Thymus (tissue), 11 donors: ENCODE measurements at regions not wholly inside any gene's neighbourhood (a gene's known extent, or its start where the extent isn't known, plus 50 kb on each side); places are given as distances from the start of the nearest gene placed in this dataset.
"Not testable (repeated sequence)": the region's sequence is repeated elsewhere in the genome, so short reads cannot be mapped to it uniquely, and the experiment has no call there.

Experiments
- DNase-seq, 9 donors: peaks; one replicate each; pipeline ENCODE4 v3.0.0-alpha.2; 2013; ENCODE audit warnings: low spot score in 9 of 9, low read depth in 6 of 9, missing footprints in 1 of 9
- H3K27ac ChIP-seq, 2 donors: one replicate each; pipeline ENCODE4 v1.5.1; 2013; ENCODE audit warnings: control low read depth in 1 of 2, low read depth in 1 of 2, low read length in 1 of 2, mild to moderate bottlenecking in 1 of 2, moderate library complexity in 1 of 2
- H3K27me3 ChIP-seq, 2 donors: one replicate each; pipeline ENCODE4 v1.5.1; 2013; ENCODE audit warnings: low read length in 1 of 2; ENCODE audit not compliant: control insufficient read depth in 2 of 2, insufficient read depth in 1 of 2
- H3K36me3 ChIP-seq, 2 donors: one replicate each; pipeline ENCODE4 v1.5.1; 2013; ENCODE audit warnings: low read length in 1 of 2, mild to moderate bottlenecking in 1 of 2, moderate library complexity in 1 of 2; ENCODE audit not compliant: control insufficient read depth in 2 of 2, insufficient read depth in 2 of 2
- H3K4me1 ChIP-seq, 2 donors: one replicate each; pipeline ENCODE4 v1.5.1; 2013; ENCODE audit warnings: low read length in 2 of 2; ENCODE audit not compliant: control insufficient read depth in 2 of 2, insufficient read depth in 2 of 2
- H3K4me3 ChIP-seq, 2 donors: one replicate each; pipeline ENCODE4 v1.5.1; 2013; ENCODE audit warnings: low read length in 2 of 2, control low read depth in 1 of 2, mild to moderate bottlenecking in 1 of 2
- H3K9me3 ChIP-seq, 2 donors: one replicate each; pipeline ENCODE4 v1.5.1; 2013; ENCODE audit warnings: low read length in 1 of 2, mild to moderate bottlenecking in 1 of 2; ENCODE audit not compliant: control insufficient read depth in 2 of 2, insufficient read depth in 1 of 2
- WGBS: extraction: QIAGEN DNeasy Blood & Tissue Kit; methylation state at CpG from one replicate; pipeline ENCODE4 v1.1.7; 2013; 5-methylcytosine and 5-hydroxymethylcytosine counted together
- donor health status: healthy.

DNA sequence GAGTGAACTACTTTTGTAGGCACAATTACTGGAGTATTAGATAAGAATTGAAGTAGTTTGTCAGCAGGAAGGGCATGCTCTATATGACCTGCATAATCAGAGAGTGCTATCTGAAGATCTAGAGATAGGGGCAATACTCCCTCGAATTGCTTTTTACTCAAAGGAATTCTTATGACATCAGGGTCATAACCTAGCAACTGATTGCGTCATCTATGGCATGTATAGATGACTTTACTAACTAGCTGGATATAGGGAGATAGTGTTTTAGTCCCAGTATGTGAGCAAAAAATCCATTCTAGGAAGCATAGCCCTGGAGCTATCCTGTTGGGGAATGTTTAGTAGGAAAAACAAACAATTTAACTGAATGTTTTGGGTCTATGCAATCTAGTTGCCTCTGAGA, 109.5 kb upstream of the ZNF267 start:
- Histone ChIP-seq H3K27me3 (no peaks in the 10 kb centered on the region), H3K4me3 (no peak overlapping the region), H3K9me3 (peaks cover 1 to 9% of the 10 kb centered on the region in 2 donors), H3K4me1 (no peaks in the 10 kb centered on the region), H3K36me3 (no peaks in the 10 kb centered on the region), H3K27ac (no peak overlapping the region)
- no peak for DNase-seq
- WGBS: 95% methylated on average over 2 of the region's 2 CpGs

DNA sequence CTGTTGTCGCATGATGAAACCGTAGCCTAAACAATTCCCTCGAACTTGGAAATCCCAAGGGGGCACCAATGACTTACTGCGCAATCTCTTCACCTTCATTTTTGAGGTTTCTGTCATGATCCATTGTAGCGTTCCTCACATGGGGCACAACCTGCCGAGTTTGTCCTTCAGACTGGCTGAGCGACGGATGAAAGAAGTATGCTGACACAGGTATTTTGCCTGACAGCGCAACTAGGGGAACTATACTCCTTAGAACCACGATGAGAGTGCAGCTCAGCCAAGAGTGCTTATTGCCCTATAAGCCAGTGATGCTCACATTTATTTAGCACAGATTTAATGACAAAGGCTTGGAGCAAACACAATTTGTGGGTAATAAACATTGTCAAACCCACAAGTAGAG, 106.3 kb upstream of the ZNF267 start:
- H3K27ac ChIP-seq: no peak overlapping the region
- no peaks in the 10 kb centered on the region for H3K4me1 ChIP-seq
- no peaks in the 10 kb centered on the region for H3K36me3 ChIP-seq
- no peak overlapping the region for H3K4me3 ChIP-seq
- 95% methylated on average over 10 of the region's 10 CpGs for WGBS
- no peaks in the 10 kb centered on the region for H3K27me3 ChIP-seq
- DNase-seq: no peak
- peaks cover 4 to 19% of the 10 kb centered on the region in 2 donors for H3K9me3 ChIP-seq

DNA sequence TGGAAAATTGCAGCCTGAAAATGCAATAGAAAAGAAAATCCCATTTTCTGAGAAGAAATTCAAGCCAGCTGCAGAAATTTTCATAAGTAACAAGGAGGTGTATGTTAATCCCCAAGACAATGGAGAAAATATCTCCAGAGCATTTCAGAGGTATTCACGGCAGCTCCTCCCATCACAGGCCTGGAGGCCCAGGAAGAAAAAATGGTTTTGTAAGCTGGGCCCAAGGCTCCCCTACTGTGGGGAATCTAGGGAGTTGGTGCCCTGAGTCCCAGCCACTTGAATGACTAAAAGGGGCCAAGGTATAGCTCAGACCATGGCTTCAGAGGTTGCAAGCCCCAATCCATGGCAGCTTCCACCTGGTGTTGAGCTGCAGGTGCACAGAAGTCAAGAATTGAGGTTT, 93.3 kb upstream of the ZNF267 start:
- 95% methylated on average over 1 of the region's 1 CpG for WGBS
- no peaks in the 10 kb centered on the region for H3K27me3 ChIP-seq
- no peak overlapping the region for H3K4me3 ChIP-seq
- no peak overlapping the region for H3K27ac ChIP-seq
- no peak for DNase-seq
- no peaks in the 10 kb centered on the region for H3K36me3 ChIP-seq
- H3K4me1 ChIP-seq: no peaks in the 10 kb centered on the region
- H3K9me3 ChIP-seq: peaks cover 0 to 8% of the 10 kb centered on the region in 2 donors

DNA sequence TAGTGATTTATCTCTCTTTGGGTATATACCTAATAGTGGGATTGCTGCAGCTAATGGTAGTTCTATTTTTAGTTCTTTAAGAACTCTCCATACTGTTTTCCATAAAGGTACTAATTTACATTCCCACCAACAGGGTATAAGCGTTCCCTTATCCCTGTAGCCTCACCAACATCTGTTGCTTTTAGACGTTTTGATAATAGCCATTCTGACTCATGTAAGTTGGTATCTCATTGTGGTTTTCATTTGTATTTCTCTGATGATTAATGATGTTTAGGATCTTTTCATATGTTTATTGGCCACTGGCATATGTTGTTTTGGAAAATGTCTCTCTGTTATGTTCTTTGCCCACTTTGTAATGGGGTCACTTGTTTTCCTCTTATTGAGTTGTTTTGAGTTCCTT, 88.5 kb upstream of the ZNF267 start:
- H3K27me3 ChIP-seq: no peaks in the 10 kb centered on the region
- H3K4me1 ChIP-seq: no peaks in the 10 kb centered on the region
- no peak for DNase-seq
- H3K36me3 ChIP-seq: no peaks in the 10 kb centered on the region
- H3K4me3 ChIP-seq: no peak overlapping the region
- H3K9me3 ChIP-seq: peaks cover 0 to 8% of the 10 kb centered on the region in 2 donors
- 71% methylated on average over 2 of the region's 2 CpGs for WGBS
- no peak overlapping the region for H3K27ac ChIP-seq

DNA sequence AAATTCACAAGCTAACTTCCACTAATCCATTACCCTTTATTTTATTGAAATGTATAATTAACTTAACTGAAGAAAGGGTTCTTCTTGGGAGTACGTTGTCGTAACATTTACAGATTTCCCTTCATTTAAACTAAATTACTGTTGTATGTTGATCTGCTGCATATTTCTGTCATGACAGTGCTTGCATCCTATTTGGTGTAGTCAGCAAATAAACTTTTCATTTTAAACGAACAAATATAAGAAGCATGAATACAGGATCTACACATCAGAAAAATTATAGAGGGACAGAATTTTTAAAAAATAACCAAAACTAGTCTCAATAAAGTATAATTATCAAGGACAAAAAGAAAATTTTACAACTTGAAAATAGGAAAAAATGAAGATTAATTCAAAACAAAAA, 66.5 kb upstream of the ZNF267 start:
- no peaks in the 10 kb centered on the region for H3K27me3 ChIP-seq
- H3K36me3 ChIP-seq: no peaks in the 10 kb centered on the region
- no peak for DNase-seq
- H3K4me3 ChIP-seq: no peak overlapping the region
- no peaks in the 10 kb centered on the region for H3K4me1 ChIP-seq
- H3K27ac ChIP-seq: no peak overlapping the region
- peaks cover 0 to 4% of the 10 kb centered on the region in 2 donors for H3K9me3 ChIP-seq
- WGBS: 89% methylated on average over 3 of the region's 3 CpGs

DNA sequence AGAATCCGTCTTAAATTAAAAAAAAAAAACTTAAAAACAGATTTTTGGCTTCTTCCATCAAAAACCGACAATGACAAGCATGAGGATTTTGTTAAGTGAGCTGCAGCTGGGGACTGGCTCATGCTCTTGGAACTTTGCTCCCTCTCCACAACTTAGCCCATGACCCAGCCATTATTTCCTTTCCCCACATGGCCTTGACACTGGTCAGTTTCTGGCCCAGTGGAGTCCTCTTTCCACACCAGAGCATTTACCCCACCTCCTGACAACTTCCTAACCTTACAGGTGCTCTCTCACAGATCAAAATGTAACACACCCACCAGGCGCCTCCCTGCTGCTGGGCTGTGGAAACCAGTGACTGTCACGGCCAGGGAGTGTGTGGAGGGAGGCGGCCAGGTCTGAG, 62.7 kb upstream of the ZNF267 start:
- H3K27me3 ChIP-seq: no peaks in the 10 kb centered on the region
- WGBS: 68% methylated on average over 5 of the region's 5 CpGs
- H3K4me3 ChIP-seq: no peak overlapping the region
- DNase-seq: no peak
- H3K36me3 ChIP-seq: no peaks in the 10 kb centered on the region
- no peaks in the 10 kb centered on the region for H3K4me1 ChIP-seq
- no peaks in the 10 kb centered on the region for H3K9me3 ChIP-seq
- H3K27ac ChIP-seq: no peak overlapping the region

DNA sequence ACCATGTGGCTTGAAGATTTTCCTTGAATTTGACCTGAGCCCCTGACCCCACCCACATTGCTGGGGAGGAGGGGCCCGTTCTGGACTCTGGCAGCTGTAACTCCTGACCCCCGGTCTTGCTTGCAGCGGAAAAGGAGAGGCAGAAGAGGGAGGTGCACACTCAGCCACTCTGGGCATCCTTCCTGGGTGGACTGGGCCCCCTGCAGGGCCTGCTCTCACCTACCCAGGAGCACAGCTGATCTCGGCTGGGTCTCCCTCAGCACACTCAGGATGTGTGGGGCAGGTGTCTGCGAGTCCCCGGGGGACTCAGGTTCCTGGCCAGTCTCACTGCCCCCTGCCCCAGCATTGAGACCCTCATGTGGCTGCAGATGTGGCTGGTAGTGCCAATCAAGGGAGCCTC, 57.5 kb upstream of the ZNF267 start:
- H3K27me3 ChIP-seq, H3K4me3 ChIP-seq, H3K27ac ChIP-seq, DNase-seq, H3K36me3 ChIP-seq, H3K4me1 ChIP-seq: not testable (repeated sequence)
- peaks cover 0 to 10% of the 10 kb centered on the region in 2 donors for H3K9me3 ChIP-seq
- 85% methylated on average over 4 of the region's 6 CpGs for WGBS

DNA sequence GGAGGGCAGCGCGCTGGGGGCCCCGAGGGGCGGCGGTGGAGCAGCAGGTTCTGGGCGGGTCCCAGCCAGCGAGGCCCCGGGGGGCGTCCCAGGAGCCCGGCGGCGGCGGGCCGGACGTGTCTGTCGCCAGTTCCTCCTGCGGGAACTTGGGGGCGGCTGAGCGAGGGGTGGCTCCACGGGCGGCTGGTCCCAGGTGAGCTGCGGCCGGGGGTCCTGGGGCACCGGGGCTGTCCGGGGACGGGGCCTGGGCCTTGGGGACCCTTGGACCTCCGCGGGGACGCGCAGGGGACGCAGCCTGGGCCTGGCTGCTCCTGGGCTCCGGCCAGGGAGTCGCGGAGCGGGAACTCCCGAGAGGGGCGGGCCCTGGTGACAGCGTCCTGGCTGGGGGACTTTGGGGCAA, 54.2 kb upstream of the ZNF267 start:
- Histone ChIP-seq H3K36me3 (no peaks in the 10 kb centered on the region), H3K4me3 (no peak overlapping the region), H3K27me3 (peaks cover 0 to 2% of the 10 kb centered on the region in 2 donors), H3K27ac (no peak overlapping the region), H3K9me3 (peaks cover 0 to 10% of the 10 kb centered on the region in 2 donors), H3K4me1 (no peaks in the 10 kb centered on the region)
- no peak for DNase-seq
- WGBS: 42% methylated on average over 38 of the region's 38 CpGs

DNA sequence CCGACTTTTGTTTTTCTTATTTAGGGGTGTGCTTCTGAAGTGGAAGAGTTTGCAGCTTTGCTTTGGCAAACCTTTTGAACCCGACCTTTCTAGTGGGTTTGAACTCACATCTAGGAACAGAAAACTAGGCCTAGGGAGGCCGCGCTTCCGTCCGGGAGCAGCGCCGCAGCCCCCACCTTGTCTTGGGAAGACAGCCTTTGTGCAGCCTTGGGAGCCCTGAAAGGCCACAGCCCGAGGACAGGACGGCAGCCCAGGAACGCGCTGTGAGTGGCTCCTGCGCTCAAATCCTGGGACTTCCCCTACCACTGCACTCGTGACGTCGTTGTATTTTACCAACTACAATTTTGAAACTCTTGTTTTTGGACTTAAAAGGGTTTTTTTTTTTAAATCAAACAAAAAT, 53.7 kb upstream of the ZNF267 start:
- no peak for DNase-seq
- Histone ChIP-seq H3K27me3 (peaks cover 0 to 2% of the 10 kb centered on the region in 2 donors), H3K4me1 (no peaks in the 10 kb centered on the region), H3K9me3 (peaks cover 0 to 10% of the 10 kb centered on the region in 2 donors), H3K36me3 (no peaks in the 10 kb centered on the region), H3K4me3 (no peak overlapping the region), H3K27ac (no peak overlapping the region)
- WGBS: 85% methylated on average over 16 of the region's 16 CpGs
